DOHH2 (cell line): ENCODE measurements at regions not wholly inside any gene's neighbourhood (a gene's known extent, or its start where the extent isn't known, plus 50 kb on each side); places are given as distances from the start of the nearest gene placed in this dataset.

Source experiments
- H3F3A ChIP-seq: fragments of 200-600 bp; sonication (generic), shearing (Covaris generic); 2 replicates; pipeline ENCODE4 v1.6.0; 2016; ENCODE audit warnings: antibody characterized with exemption, mild to moderate bottlenecking; ENCODE audit not compliant: control insufficient read depth, insufficient read depth
- H3K27ac ChIP-seq: fragments of 200-600 bp; sonication (generic); 2 replicates; pipeline ENCODE4 v1.5.1; 2014; ENCODE audit warnings: low read depth, mild to moderate bottlenecking, low read length, moderate library complexity
- H3K27me3 ChIP-seq: fragments of 200-600 bp; sonication (generic); 2 replicates; pipeline ENCODE4 v1.6.1; 2014; ENCODE audit warnings: mild to moderate bottlenecking, low read length, mixed read lengths; ENCODE audit not compliant: control insufficient read depth
- H3K36me3 ChIP-seq: fragments of 200-600 bp; sonication (generic); 2 replicates; pipeline ENCODE4 v1.6.1; 2014; ENCODE audit warnings: mild to moderate bottlenecking, low read length, moderate library complexity, mixed read lengths; ENCODE audit not compliant: control insufficient read depth
- H3K4me1 ChIP-seq: fragments of 200-600 bp; sonication (generic); 2 replicates; pipeline ENCODE4 v1.6.1; 2014; ENCODE audit warnings: mild to moderate bottlenecking, low read length, mixed read lengths; ENCODE audit not compliant: control insufficient read depth
- H3K4me2 ChIP-seq: fragments of 200-600 bp; sonication (generic); 2 replicates; pipeline ENCODE4 v1.6.0; 2014; ENCODE audit warnings: mild to moderate bottlenecking, low read length, moderate library complexity
- H3K4me3 ChIP-seq: fragments of 200-600 bp; sonication (generic); 2 replicates; pipeline ENCODE4 v1.5.1; 2014; ENCODE audit warnings: mild to moderate bottlenecking, low read length, mixed read lengths
- H3K79me2 ChIP-seq: fragments of 200-600 bp; sonication (generic); 2 replicates; pipeline ENCODE4 v1.6.1; 2014; ENCODE audit warnings: mild to moderate bottlenecking, low read length, mixed read lengths; ENCODE audit not compliant: control insufficient read depth
- H3K9me2 ChIP-seq: fragments of 200-600 bp; sonication (generic); replicated peaks from 2 replicates; pipeline ENCODE4 v1.6.1; 2014; ENCODE audit warnings: mild to moderate bottlenecking, low read length, mixed read lengths; ENCODE audit not compliant: control insufficient read depth
- H3K9me3 ChIP-seq: fragments of 200-600 bp; sonication (generic); 2 replicates; pipeline ENCODE4 v1.6.1; 2014; ENCODE audit warnings: antibody characterized with exemption, low read length, mixed read lengths; ENCODE audit not compliant: control insufficient read depth, insufficient read depth
- H4K20me1 ChIP-seq: fragments of 200-600 bp; sonication (generic); 2 replicates; pipeline ENCODE4 v1.6.0; 2014; ENCODE audit warnings: low read depth, mild to moderate bottlenecking, antibody characterized with exemption, low read length, moderate library complexity; ENCODE audit not compliant: control insufficient read depth, insufficient read depth
- CTCF ChIP-seq: fragments of 200-600 bp; sonication (generic); IDR thresholded peaks from one replicate; pipeline ENCODE4 v1.5.1; 2014; ENCODE audit warnings: antibody characterized with exemption, mild to moderate bottlenecking, low read depth, low read length; ENCODE audit not compliant: poor library complexity, severe bottlenecking
- EZH2phosphoT487 ChIP-seq: fragments of 200-600 bp; sonication (generic); IDR thresholded peaks from 2 replicates; pipeline ENCODE4 v1.6.1; 2017; ENCODE audit warnings: borderline replicate concordance, mild to moderate bottlenecking, antibody characterized with exemption, low read length, moderate library complexity, mixed read lengths

GRCh38 chr5:103487218-103487617 is 75.4 kb downstream of the NUDT12 start:
- Histone ChIP-seq H3K4me3 (no peak overlapping the region), H3K9me2 (no peaks in the 10 kb centered on the region), H3F3A (no peaks in the 10 kb centered on the region), H3K4me2 (no peak overlapping the region), H3K79me2 (no peaks in the 10 kb centered on the region), H3K4me1 (no peaks in the 10 kb centered on the region), H3K27me3 (0 out of 2 replicates have a peak, but pooled peaks cover 3% of the 10 kb centered on the region), H3K9me3 (no peaks in the 10 kb centered on the region), H4K20me1 (no peaks in the 10 kb centered on the region), H3K36me3 (no peaks in the 10 kb centered on the region), H3K27ac (no peak overlapping the region)
- TF ChIP-seq CTCF: no peak
- TF ChIP-seq EZH2phosphoT487: no peak

- no peaks in the 10 kb centered on the region for H3K36me3 ChIP-seq
- no peak overlapping the region for H3K4me2 ChIP-seq
- H3K9me3 ChIP-seq: no peaks in the 10 kb centered on the region
- H3K27me3 ChIP-seq: 0 out of 2 replicates have a peak, but pooled peaks cover 3% of the 10 kb centered on the region
- H3K79me2 ChIP-seq: no peaks in the 10 kb centered on the region
- H3K9me2 ChIP-seq: no peaks in the 10 kb centered on the region
- no peaks in the 10 kb centered on the region for H3F3A ChIP-seq
- TF ChIP-seq CTCF: no peak
- TF ChIP-seq EZH2phosphoT487: no peak
- no peak overlapping the region for H3K27ac ChIP-seq
- H4K20me1 ChIP-seq: no peaks in the 10 kb centered on the region
- H3K4me1 ChIP-seq: no peaks in the 10 kb centered on the region
- H3K4me3 ChIP-seq: no peak overlapping the region
Measured at GRCh38 chr5:103486739-103487138, 75.8 kb downstream of the NUDT12 start.

GRCh38 chr5:103480246-103480645 is 82.3 kb downstream of the NUDT12 start:
- Histone ChIP-seq H3F3A (no peaks in the 10 kb centered on the region), H3K9me2 (no peaks in the 10 kb centered on the region), H3K27ac (no peak overlapping the region), H3K4me2 (no peak overlapping the region), H4K20me1 (no peaks in the 10 kb centered on the region), H3K4me1 (no peaks in the 10 kb centered on the region), H3K4me3 (no peak overlapping the region), H3K27me3 (no peaks in the 10 kb centered on the region; the same call in 1 of the 2 replicates), H3K36me3 (no peaks in the 10 kb centered on the region), H3K79me2 (no peaks in the 10 kb centered on the region), H3K9me3 (no peaks in the 10 kb centered on the region)
- TF ChIP-seq CTCF: no peak
- TF ChIP-seq EZH2phosphoT487: no peak

- no peaks in the 10 kb centered on the region for H3F3A ChIP-seq
- H4K20me1 ChIP-seq: no peaks in the 10 kb centered on the region
- TF ChIP-seq CTCF: no peak
- no peak for TF ChIP-seq EZH2phosphoT487
- no peak overlapping the region for H3K4me3 ChIP-seq
- H3K4me1 ChIP-seq: no peaks in the 10 kb centered on the region
- H3K9me2 ChIP-seq: no peaks in the 10 kb centered on the region
- no peaks in the 10 kb centered on the region for H3K9me3 ChIP-seq
- no peaks in the 10 kb centered on the region for H3K79me2 ChIP-seq
- peaks cover 9% of the 10 kb centered on the region; the same call in 1 of the 2 replicates for H3K27me3 ChIP-seq
- no peaks in the 10 kb centered on the region for H3K36me3 ChIP-seq
- H3K27ac ChIP-seq: no peak overlapping the region
- no peak overlapping the region for H3K4me2 ChIP-seq
Measured at GRCh38 chr5:103477678-103478077, 84.9 kb downstream of the NUDT12 start.
